C1 segment of cervical spinal cord (tissue), 14 donors: ENCODE measurements at regions not wholly inside any gene's neighbourhood (a gene's known extent, or its start where the extent isn't known, plus 50 kb on each side); places are given as distances from the start of the nearest gene placed in this dataset.
"Not testable (repeated sequence)": the region's sequence is repeated elsewhere in the genome, so short reads cannot be mapped to it uniquely, and the experiment has no call there.

Source experiments
- DNase-seq, 14 donors: peaks; one replicate each; lab custom pipeline; 2025; lab: John Stamatoyannopoulos, UW

DNA sequence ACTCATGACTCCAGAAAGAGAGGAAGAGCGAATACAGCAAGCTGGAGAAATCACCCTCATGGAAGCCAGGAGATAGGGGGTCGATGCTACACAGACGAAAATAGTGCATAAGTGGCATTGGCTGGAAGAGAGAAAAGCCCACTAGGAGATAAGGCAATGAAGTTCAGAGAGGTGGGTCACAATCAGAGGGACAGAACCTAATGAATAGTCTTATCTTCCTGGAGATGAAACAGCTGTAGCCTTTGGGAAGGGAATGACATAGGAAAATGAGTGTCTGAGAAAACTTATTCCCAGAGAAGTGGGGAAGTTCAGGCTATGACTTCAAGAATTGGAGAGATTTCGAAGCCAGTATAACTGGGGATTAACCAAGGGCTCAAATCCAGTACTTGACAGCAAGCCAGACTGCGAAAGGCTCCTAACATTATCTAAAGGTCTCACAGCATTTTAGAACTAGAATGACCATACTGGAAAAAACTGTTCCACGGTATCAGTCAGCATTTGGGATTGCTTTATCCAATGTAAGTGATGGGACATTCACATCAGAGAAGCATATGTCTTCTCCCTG lies 211.1 kb downstream of the ZNF365 start:
- DNase-seq = no peak

DNA sequence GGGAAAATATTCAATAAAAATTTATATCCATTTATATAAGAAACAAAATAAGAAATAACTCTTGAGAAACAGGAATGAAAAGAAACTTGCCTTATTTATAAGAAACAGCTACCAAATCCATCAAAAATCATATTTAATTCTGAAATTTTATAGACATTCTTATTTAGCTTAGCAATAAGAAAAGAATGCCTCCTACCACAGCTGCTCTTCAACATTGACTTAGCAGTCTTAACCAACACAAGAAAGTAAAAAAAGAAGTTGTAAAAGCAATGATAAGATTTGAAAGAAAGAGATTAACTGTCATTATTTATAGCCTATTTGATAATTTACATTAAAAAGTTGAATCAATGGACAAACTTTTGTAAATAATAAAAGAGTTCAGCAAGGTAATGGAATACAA lies 212.8 kb downstream of the ZNF365 start:
- DNase-seq = no peak

DNA sequence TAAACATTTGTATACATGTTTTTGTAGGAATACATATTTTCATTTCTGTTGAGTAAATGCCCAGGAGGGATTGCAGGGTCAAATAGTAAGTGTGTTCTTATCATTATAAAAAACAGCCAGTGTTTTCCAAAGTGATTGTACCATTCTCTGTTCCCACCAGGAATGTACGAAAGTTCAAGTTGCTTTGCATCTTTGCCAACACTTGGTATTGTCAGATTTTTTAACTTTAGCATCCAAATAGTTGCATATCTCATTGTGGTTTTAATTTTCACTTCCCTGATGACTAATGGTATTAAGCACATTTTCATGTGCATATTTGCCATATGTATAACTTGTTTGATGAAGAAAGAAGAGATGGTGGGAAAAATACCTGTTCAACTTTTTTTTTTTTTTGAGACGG lies 213.9 kb downstream of the ZNF365 start:
- DNase-seq = no peak

DNA sequence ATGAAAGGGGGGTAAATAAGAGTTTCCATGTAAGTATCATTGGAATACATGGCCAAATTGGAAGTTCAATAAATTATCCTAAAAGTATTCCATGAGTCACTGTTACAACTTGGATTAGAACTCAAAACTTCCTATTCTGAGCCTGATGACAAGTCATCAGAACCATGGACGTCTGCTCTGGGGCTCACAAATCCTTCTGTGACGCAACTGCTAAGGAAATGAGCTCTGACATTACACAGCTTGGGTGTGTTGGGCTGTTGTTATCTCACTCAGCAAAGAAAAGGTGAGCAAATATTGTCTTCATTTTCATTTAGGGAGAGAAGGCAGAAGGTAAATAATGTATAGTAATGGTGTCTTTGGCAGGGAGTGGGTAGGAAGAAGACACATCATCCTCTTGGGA lies 214.8 kb upstream of the ADO start:
- no peak for DNase-seq

DNA sequence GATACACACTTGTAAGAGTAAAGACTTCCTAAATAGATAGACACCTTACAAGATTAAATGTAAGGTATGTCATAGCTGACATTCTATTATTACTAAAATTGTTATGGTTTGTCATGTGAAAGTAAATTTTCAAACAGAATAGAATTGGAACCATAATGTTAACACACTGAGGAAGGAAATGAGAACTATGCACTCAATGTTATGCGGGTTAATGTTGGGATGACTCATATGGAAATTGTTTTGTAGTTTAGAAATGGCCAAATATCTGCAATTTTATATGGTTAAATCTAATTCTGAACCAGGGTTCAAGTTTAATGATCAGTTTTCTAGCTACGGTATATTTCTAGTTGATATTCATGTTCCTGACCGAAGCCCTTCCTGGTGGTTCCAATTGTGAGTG lies 214.2 kb upstream of the ADO start:
- no peak for DNase-seq

DNA sequence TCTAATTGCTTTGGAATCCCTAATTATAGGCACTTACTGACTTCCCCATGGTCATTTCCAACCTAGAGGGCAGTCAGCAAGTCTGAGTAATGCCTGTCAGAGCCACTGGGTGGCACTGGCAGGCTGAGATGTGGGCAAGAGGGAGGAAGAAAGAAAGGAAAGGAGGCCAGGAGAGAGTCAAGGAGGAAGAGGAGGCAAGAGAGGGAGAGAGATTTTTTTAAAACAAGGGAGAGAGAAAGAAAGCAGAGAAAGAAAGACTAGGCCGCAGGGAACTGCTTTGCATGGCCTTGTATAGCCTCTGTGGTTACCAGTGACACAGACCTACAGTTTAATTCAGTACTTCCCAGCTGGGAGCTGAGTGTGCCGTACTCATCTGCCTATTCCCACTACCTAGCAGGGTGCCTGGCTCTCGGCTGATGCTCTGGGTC lies 210.4 kb upstream of the ADO start:
- DNase-seq = peak in 9 of 14 donors; percentile 4 to 56 (median 25)

DNA sequence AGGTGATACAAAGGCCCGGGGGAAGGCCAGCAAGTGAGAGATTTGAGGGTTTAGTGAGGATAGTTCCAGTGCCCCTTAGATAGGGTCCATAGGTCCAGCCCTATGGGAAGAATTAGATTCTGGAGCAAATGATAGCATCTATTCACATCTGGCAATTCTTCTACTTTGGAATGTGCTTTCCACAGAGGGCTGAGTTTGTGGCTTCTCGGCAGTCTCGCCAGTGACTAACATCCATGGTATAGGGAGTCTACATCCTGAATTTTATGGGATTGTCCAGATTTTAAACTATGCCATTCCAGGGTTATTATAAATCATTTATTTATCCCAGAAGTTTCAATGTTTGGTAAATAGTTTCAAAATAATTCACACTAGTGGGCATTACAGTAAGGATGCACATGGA lies 207.3 kb upstream of the ADO start:
- DNase-seq = no peak

DNA sequence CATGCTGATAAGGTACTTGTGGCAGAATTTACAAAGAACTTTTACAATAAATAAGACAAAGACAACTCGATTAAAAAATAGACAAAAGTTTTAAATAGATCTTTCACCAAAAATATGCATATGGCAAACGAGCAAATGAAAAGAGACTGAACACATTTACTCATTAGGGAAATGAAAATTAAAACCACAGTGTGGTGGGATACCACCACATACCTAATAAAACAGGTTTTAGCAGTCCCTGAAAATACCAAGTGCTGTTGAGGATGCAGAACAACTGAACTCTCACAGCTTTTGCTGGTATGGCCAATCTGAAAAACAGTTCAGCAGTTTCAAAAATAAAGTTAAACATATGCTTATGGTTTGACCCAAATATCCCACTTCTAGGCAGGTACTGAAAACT lies 205.4 kb upstream of the ADO start:
- no peak for DNase-seq

DNA sequence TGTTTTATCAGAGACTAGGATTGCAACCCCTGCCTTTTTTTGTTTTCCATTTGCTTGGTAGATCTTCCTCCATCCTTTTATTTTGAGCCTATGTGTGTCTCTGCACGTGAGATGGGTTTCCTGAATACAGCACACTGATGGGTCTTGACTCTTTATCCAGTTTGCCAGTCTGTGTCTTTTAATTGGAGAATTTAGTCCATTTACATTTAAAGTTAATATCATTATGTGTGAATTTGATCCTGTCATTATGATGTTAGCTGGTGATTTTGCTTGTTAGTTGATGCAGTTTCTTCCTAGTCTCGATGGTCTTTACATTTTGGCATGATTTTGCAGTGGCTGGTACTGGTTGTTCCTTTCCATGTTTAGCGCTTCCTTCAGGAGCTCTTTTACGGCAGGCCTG lies 198.0 kb upstream of the ADO start:
- not testable (repeated sequence) for DNase-seq

DNA sequence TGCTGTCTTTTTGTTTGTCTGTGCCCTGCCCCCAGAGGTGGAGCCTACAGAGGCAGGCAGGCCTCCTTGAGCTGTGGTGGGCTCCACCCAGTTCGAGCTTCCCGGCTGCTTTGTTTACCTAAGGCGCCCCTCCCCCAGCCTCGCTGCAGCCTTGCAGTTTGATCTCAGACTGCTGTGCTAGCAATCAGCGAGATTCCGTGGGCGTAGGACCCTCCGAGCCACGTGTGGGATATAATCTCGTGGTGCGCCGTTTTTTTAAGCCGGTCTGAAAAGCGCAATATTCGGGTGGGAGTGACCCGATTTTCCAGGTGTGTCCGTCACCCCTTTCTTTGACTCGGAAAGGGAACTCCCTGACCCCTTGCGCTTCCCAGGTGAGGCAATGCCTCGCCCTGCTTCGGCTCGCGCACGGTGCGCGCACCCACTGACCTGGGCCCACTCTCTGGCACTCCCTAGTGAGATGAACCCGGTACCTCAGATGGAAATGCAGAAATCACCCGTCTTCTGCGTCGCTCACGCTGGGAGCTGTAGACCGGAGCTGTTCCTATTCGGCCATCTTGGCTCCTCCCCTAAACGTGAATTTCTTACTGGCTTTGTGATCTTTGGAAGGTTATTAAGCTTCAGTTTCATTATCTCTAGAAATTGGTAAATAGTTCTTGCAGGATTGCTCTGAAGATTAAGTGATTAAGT lies 196.2 kb upstream of the ADO start:
- not testable (repeated sequence) for DNase-seq

DNA sequence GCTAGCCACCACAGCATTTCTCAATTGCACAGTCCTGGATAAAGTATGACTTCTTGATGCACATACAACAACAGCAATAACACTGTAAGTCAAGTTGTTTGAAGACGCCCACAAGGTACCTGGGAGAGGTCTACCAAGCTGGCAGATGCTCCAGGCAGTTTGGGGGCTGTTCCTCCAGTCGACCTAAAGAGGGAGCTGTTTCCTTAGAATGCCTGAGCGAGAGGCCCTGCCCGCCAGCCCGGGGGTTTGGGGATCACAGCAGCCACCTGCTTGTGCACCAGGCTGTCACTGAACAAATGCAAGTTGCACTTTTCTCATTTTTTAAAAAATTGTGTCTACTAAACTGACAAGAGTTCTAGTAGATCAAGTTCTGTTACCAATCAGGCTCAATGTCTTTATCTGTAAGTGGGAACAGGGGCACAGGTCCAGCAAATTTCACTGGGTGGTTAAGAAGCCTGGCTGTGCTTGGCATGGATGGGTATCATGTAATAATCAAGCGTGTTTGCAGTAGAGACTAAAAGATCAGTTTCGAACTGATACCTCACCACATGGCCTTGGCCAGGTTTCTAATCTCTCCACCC lies 193.8 kb upstream of the ADO start:
- peak in 4 of 14 donors; percentile 14 to 42 (median 22) for DNase-seq

DNA sequence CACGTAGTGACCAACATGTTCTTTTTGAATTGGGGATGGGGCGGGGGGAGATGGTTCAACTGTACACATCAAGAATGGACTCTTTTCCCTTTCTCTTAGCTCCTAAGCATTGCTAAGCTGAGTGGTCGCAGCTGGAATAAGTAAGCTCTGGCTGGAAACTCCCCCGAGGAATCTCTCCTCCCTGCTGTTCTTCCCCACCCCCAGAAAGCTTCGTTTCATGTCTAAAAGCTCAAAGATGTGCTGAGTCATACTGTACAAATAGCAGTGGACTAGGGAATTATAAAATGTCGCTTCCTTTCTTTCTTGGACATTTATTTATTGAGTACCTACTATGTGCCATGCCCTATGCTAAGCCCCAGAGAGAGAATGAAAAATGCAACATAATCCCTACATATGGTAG lies 191.1 kb upstream of the ADO start:
- DNase-seq = no peak

DNA sequence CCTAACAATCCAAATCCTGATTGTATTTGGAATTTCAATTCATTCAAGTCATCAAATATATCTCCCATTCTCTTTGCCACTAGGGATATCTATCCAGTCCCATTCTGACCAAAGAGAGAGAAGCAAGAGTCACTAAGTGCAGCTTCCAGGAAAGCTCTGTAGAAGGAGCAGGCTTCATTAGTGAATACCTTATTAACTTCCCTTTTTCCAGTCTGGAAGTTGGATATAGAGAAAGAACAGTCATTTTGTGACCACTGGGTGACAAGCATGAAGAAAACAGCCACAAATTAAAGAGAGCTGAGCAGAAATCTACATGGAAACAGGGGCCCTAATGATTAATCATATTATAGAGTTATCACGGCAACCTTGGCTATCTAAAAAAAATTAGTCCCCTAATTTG lies 190.7 kb upstream of the ADO start:
- DNase-seq = no peak

DNA sequence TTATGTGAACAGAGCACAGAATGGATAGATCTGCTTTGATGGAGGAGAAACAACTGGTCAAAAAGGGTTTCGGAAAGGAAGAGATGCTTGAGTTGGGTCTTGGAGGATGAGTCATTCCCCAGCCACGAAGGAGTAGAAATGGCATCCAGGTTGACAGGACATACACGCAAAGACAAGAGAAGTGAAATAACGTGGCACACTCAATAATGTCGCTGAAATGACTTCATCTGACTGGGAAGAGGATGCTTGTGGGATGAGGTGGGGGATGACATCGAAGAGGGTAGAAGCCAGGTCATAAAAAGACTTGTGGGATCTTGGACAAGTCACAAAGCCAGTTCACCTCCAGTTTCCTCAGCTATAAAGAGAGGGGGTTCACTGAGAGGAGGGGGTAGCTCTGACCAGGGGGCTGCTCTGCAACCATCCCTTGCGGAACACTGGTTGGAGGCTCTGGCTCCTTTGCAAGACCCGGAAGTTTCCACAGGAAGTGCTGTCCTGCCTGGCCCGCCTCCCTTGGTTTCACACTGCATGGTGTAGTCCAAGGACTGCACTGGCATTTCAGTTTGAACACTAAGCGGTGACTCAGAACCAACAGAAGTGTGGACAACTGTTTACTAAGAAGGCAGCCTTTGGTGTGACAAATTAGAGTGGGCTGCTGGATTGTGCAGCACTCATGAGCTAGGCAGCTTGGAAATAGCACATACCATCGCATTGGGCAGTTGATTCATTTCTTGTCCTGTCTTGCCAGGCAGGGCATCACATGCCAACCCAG lies 189.9 kb upstream of the ADO start:
- no peak for DNase-seq

DNA sequence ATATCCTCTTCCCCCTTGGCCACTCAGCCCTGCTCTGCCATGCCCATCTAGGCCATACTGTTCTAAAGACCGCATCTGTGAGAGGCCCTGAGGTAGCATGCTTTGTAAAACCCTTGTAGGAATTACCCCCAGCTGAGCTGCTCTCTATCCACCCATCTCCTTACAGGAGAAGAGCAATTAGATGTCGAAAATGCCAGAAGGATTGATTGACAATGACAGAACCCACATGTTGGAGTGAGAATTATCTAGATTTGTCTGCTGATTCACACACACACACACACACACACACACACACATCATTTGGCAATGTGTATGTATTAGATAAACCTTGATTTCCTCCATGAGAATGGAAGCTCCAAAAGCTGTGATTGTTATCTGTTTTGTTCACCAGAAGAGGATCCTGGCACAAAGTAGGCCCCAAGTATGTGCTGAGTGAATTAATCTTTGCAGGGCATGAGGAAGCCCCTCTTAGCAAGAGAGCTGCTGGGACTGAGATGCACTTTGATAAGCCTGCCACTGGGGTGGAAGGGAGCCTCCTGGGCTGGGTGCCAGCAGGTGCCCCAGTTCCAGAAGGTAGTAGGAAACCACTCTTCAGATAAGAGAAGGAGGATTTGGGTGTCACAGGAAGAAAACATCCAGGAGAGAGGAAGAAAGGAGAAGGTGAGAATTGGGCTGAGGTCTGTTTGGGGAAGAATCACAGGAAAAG lies 187.5 kb upstream of the ADO start:
- DNase-seq = peak in 1 of 14 donors; percentile 8

DNA sequence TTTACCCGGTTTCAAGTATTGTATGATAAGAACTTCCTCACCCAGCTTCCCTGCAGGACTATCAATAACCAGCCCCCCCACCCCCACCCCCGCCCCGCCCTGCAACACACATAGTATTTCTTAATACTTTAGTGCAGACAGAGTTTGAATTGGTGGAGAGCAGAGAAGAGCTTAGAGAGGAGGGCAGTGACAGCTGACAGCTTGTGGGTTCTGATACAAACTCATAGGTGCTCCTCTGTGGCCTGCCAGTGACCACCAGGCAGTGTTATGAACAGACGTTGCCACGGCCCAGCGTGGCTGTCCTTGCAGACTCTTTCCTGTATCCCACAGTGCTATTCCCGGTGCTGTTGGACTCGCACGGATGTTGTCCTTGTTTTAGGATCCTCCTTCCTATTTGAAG lies 186.9 kb upstream of the ADO start:
- DNase-seq = peak in 1 of 14 donors; percentile 34

DNA sequence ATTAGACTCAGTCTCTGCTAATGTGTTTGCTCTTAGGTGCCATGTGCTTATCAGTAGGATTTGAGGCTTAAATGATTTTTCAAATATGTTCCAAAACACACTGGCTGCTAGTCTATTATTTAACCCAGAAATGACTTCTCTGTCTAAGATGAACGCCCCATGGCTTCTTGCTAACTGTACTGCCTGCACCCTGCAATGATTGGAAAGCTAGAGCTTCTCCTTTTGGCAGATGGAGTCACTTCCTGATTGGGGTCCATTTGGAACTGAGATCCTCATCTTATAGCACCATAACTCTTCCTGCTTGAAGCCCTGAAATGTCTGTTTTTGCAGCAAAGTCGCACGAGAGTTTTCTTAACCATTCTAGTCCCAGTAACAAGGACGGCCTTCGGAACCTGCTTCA lies 186.5 kb upstream of the ADO start:
- DNase-seq = no peak

DNA sequence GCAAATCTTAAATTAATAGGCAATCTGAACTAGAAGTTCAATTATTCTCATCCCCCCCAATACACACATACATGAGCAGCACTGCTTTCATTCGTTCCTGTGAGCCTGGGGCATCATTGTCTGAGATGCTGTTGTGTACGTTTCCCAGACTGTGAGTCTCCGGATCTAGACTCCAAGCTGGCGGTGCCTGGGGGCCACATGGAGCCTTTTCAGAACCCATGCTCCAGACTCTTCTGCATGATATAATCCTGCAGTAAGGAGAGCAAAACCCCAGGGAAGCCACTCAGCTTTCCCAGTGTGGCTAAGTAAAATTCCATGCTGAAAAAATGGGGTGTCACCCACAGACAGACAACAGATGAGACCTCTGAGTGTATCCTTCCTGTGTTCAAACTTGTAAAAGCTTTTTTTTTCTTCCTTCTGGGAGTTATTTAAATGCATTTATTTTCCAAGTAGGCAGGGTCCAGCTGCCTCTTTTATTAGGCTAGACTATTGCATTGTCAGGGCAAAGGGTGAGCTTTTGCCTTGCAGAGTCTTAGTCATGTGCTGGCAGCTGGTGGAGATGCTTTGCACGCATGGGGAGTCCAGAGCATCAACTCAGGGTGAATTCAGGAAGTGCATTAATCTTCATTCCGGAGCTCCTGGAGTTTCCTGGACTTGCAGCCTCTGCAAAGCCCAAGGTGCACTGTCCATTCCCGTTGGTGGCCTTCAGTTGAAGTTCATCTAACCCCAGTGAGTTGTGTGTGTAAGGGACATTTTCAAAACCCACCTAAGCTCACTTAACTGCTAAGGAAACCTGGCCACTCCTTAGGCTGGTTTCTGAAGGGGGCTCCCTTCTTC lies 185.7 kb upstream of the ADO start:
- DNase-seq = no peak

DNA sequence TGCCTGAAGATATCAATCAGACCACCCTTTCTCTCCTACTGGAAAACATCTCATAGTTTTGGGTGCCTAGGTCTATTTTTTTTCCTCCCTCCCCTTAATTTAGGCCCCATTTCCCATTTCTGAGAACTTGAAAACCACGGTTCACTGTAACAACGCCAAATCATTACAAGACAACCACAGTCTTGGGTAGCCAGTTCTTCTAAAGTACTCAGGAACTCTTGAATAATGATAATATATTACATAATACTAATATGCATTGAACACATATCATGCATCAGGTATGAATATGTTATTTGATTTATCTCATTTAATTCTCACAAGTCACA lies 185.1 kb upstream of the ADO start:
- no peak for DNase-seq

DNA sequence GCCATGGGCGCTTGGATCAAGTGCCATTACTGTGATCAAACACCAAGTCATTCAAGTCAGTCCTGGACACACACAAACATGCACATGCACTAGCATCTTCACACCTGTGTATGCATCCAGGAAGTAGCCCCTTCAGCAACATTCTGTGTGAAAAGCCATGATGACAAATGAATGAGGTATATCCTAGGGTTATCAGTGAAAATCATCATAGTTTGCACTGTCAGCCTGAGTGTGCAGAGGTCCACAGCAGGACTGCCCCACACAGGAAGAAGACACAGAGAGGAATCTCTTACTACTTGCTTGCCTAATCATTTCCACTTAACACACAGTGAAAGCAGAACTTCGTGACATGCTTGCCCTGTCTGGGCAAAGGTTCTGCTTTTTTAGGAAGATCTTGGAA lies 184.0 kb upstream of the ADO start:
- no peak for DNase-seq

DNA sequence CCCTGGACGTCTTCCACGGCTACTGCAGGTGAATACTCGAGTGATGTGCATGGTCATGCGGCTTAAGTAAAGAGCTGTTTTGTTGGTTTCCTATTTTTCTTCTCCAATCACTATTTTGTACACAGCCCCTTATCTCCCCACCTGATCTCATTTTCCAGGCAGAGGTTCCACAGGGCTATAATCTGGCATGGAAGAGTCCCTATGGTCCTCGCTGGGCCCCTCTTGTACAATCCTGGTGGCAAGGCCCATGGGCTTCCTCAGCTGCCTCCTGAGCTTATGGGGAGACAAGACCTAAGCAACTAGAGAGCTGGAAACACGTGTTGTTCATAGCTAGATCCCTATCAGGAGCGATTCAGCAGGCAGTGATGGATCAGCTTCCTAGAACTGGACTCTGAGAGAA lies 181.3 kb upstream of the ADO start:
- DNase-seq = no peak
